NB4 (cell line): ENCODE measurements at regions not wholly inside any gene's neighbourhood (a gene's known extent, or its start where the extent isn't known, plus 50 kb on each side); places are given as distances from the start of the nearest gene placed in this dataset.

Experiments used
- MYC ChIP-seq: IDR thresholded peaks from 2 replicates; pipeline ENCODE4 v1.6.1; 2011; ENCODE audit warnings: low read depth, low read length
- POLR2A ChIP-seq: IDR thresholded peaks from 2 replicates; pipeline ENCODE4 v1.6.1; 2011; ENCODE audit warnings: mild to moderate bottlenecking; ENCODE audit not compliant: insufficient read length; ENCODE audit errors: extremely low read depth
- TF ChIP-seq, protein P1 (sequence below): IDR thresholded peaks from one replicate; pipeline ENCODE4 v1.5.1; 2012; ENCODE audit warnings: low read depth, low read length
- TF ChIP-seq, protein P2 (sequence below): IDR thresholded peaks from 2 replicates; pipeline ENCODE4 v1.6.1; 2011; ENCODE audit warnings: low read depth, low read length

DNA sequence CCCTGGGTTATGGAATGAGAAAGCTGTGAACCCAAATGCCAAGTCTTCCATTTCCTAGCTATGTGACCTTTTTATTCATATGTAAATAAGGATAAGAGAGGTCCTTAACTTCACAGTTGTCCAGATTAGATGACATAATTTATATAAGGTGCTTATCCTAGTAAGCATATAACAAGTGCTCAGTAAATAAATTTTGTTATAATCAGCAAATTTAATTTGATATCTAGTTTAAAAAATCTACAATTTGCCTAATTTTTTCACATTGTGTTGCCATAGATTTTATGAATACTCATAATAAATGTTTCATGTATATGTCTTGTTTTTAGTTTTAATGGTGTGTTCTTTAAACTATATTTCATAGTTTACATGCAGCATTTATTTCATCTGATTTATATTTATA, 130.4 kb upstream of the SPRY1 start:
- no peak for TF ChIP-seq MYC
- TF ChIP-seq, protein P1, sequence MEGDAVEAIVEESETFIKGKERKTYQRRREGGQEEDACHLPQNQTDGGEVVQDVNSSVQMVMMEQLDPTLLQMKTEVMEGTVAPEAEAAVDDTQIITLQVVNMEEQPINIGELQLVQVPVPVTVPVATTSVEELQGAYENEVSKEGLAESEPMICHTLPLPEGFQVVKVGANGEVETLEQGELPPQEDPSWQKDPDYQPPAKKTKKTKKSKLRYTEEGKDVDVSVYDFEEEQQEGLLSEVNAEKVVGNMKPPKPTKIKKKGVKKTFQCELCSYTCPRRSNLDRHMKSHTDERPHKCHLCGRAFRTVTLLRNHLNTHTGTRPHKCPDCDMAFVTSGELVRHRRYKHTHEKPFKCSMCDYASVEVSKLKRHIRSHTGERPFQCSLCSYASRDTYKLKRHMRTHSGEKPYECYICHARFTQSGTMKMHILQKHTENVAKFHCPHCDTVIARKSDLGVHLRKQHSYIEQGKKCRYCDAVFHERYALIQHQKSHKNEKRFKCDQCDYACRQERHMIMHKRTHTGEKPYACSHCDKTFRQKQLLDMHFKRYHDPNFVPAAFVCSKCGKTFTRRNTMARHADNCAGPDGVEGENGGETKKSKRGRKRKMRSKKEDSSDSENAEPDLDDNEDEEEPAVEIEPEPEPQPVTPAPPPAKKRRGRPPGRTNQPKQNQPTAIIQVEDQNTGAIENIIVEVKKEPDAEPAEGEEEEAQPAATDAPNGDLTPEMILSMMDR = no peak
- TF ChIP-seq POLR2A = no peak
- TF ChIP-seq, protein P2, sequence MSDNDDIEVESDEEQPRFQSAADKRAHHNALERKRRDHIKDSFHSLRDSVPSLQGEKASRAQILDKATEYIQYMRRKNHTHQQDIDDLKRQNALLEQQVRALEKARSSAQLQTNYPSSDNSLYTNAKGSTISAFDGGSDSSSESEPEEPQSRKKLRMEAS = no peak
